ENCODE measurements at regions not wholly inside any gene's neighbourhood (a gene's known extent, or its start where the extent isn't known, plus 50 kb on each side); places are given as distances from the start of the nearest gene placed in this dataset.
"Not testable (repeated sequence)": the region's sequence is repeated elsewhere in the genome, so short reads cannot be mapped to it uniquely, and the experiment has no call there.

- DNase-seq (ENCODE audit: low read depth), result no peak
These were observed 610.9 kb downstream of the DTWD2 start for GRCh38 chr5:118377420-118377819.

GRCh38 chr5:118371973-118372831, 616.1 kb downstream of the DTWD2 start:
- DNase-seq (ENCODE audit: low read depth), result no peak

- no peak for DNase-seq (ENCODE audit: low read depth)
These were observed 621.9 kb downstream of the DTWD2 start for GRCh38 chr5:118366429-118366828.

GRCh38 chr5:118365718-118366117, 622.6 kb downstream of the DTWD2 start:
- no peak for DNase-seq (ENCODE audit: low read depth)

- no peak for DNase-seq (ENCODE audit: low read depth)
These were observed 633.5 kb downstream of the DTWD2 start for GRCh38 chr5:118354797-118355196.

- no peak for DNase-seq (ENCODE audit: low read depth)
These were observed 634.4 kb downstream of the DTWD2 start for GRCh38 chr5:118353970-118354369.

GRCh38 chr5:118336468-118336867, 651.9 kb downstream of the DTWD2 start:
- DNase-seq (ENCODE audit: low read depth), result no peak

- no peak for DNase-seq (ENCODE audit: low read depth)
These were observed 661.0 kb downstream of the DTWD2 start for GRCh38 chr5:118327389-118327788.

GRCh38 chr5:118326481-118327045, 661.8 kb downstream of the DTWD2 start:
- no peak for DNase-seq (ENCODE audit: low read depth)

GRCh38 chr5:118325931-118326330, 662.4 kb downstream of the DTWD2 start:
- DNase-seq (ENCODE audit: low read depth), result no peak

- not testable (repeated sequence) for DNase-seq (ENCODE audit: low read depth)
These were observed 664.6 kb downstream of the DTWD2 start for GRCh38 chr5:118323723-118324122.

- DNase-seq (ENCODE audit: low read depth), result no peak
These were observed 667.3 kb downstream of the DTWD2 start for GRCh38 chr5:118321081-118321480.

GRCh38 chr5:118320121-118320520, 668.2 kb downstream of the DTWD2 start:
- DNase-seq (ENCODE audit: low read depth), result no peak

- no peak for DNase-seq (ENCODE audit: low read depth)
These were observed 673.4 kb downstream of the DTWD2 start for GRCh38 chr5:118314931-118315330.

- no peak for DNase-seq (ENCODE audit: low read depth)
These were observed 677.1 kb downstream of the DTWD2 start for GRCh38 chr5:118311103-118311819.

GRCh38 chr5:118310401-118310800, 677.9 kb downstream of the DTWD2 start:
- DNase-seq (ENCODE audit: low read depth), result no peak

GRCh38 chr5:118303296-118303695, 685.1 kb downstream of the DTWD2 start:
- DNase-seq (ENCODE audit: low read depth), result no peak

- no peak for DNase-seq (ENCODE audit: low read depth)
These were observed 685.6 kb downstream of the DTWD2 start for GRCh38 chr5:118302786-118303185.

GRCh38 chr5:118301696-118302095, 686.7 kb downstream of the DTWD2 start:
- no peak for DNase-seq (ENCODE audit: low read depth)

- DNase-seq (ENCODE audit: low read depth), result no peak
These were observed 693.3 kb downstream of the DTWD2 start for GRCh38 chr5:118295045-118295444.

- DNase-seq (ENCODE audit: low read depth), result no peak
These were observed 695.0 kb downstream of the DTWD2 start for GRCh38 chr5:118293378-118293777.

GRCh38 chr5:118290204-118290603, 698.1 kb downstream of the DTWD2 start:
- DNase-seq (ENCODE audit: low read depth), result no peak

GRCh38 chr5:118284230-118284629, 704.1 kb downstream of the DTWD2 start:
- not testable (repeated sequence) for DNase-seq (ENCODE audit: low read depth)
